ENCODE measurements at regions not wholly inside any gene's neighbourhood (a gene's known extent, or its start where the extent isn't known, plus 50 kb on each side); places are given as distances from the start of the nearest gene placed in this dataset.

GRCh38 chr11:69906453-69906907 lies 87.3 kb upstream of the FGF3 start:
- no peak for TF ChIP-seq CTCF (IDR thresholded peaks at IDR 0.05)
- no peak for TF ChIP-seq POLR2A (IDR thresholded peaks at IDR 0.05)

Measured in breast epithelium (tissue), 3 donors.